ENCODE measurements at regions not wholly inside any gene's neighbourhood (a gene's known extent, or its start where the extent isn't known, plus 50 kb on each side); places are given as distances from the start of the nearest gene placed in this dataset.

GRCh38 chr6:168961264-168961656 lies 292.4 kb downstream of the THBS2 start:
- TF ChIP-seq ZNF274 (IDR thresholded peaks at IDR 0.05; ENCODE audit: low read depth, low read length) (no peak), YY1 (IDR thresholded peaks at IDR 0.05; ENCODE audit: insufficient read depth, insufficient read length) (no peak)
